ENCODE measurements at regions not wholly inside any gene's neighbourhood (a gene's known extent, or its start where the extent isn't known, plus 50 kb on each side); places are given as distances from the start of the nearest gene placed in this dataset.

DNA sequence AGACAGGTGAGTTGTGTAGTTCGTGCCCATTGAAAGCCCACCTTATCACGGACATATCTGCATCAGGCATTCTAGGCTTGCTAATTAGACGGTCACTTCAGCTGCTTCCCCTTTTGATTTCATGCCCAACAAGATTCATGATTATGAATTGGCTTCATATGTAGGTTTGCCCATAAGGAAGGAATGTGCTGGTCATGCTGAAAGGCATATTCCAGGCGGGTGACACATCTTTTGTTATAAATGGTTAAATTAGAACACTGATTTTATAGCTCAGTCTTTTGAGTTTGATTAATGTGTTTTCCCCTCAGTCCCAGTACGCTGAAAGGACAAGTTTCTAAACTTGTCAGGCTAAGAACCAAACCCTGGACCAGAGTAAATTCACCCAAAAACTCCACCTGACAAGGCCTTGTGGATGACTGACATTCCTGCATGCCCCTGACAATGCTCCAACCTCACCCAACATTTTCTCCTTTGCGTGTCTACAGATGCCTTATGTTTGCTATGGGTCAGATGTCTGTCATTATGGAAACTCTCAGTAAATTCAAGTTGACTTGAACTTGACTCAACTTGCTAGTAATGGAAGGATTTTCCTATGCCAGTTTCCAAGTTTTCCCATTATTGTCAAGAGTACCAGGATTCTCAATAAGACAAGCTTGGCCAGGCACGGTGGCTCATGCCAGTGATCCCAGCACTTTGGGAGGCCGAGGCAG is 421.9 kb downstream of the PMP22 start:
- Mint-ChIP-seq H3K27me3 (peaks cover 10% of the 10 kb centered on the region), H3K36me3 (ENCODE audit: low read depth) (no peaks in the 10 kb centered on the region), H3K4me3 (no peak overlapping the region), H3K27ac (no peak overlapping the region), H3K9me3 (peaks cover 3% of the 10 kb centered on the region), H3K4me1 (no peaks in the 10 kb centered on the region)
- ATAC-seq (no peak), DNase-seq (no peak)

DNA sequence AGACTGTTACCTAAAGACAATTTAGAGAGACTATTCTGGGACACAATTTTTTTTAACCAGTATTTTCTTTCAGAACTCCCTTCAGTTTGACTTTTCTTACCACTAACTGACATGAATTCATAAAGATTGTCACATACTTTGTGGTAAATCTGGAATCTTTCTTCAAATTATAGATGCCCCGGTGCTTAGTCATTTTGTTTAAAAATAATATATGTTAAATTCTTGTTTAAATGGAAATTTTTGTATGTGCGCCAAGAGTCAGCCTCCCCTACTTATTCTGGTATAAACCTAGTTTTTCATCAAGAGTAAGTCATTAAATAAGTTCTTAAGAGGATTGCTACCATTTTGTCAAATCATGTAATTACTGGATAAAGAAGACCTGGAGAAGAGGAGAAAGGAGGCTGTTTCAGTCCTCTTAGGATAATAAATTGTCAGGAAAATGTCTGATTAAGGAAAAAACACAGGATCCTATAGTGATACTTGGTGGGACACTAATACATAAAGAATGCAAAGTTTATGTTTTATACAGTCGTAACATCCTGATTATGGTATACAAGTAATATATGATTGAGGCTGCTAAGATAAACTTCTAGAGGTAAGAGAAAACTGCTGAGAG is 424.4 kb downstream of the PMP22 start:
- H3K27me3 Mint-ChIP-seq, result peaks cover 6% of the 10 kb centered on the region
- H3K9me3 Mint-ChIP-seq, result peaks cover 3% of the 10 kb centered on the region
- no peak overlapping the region for H3K4me3 Mint-ChIP-seq
- no peak for ATAC-seq
- no peak for DNase-seq
- no peaks in the 10 kb centered on the region for H3K36me3 Mint-ChIP-seq (ENCODE audit: low read depth)
- H3K27ac Mint-ChIP-seq, result no peak overlapping the region
- H3K4me1 Mint-ChIP-seq, result no peaks in the 10 kb centered on the region

DNA sequence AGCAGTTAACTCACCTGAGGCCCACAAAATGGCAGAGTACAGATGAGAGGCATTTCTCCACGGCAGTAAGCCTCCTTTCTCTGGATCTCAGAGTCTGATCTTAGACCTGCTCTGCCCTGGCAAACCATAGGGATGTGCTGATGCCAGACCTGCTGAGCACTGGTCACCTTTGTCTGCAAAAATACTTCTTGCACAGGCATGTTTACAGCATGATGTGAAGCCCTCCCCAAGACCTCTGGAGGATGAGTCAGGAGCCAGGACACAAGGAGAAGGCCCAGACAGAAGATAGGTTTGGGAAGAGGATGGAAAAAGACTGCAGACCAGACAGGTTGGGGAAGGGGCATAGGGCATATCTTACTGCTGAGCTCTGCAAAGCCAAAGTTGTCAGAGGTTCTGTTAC is 426.6 kb downstream of the PMP22 start:
- H3K4me3 Mint-ChIP-seq, result no peak overlapping the region
- no peaks in the 10 kb centered on the region for H3K36me3 Mint-ChIP-seq (ENCODE audit: low read depth)
- peaks cover 4% of the 10 kb centered on the region for H3K27me3 Mint-ChIP-seq
- H3K4me1 Mint-ChIP-seq, result no peaks in the 10 kb centered on the region
- DNase-seq, result no peak
- peaks cover 3% of the 10 kb centered on the region for H3K9me3 Mint-ChIP-seq
- ATAC-seq, result no peak
- H3K27ac Mint-ChIP-seq, result no peak overlapping the region

DNA sequence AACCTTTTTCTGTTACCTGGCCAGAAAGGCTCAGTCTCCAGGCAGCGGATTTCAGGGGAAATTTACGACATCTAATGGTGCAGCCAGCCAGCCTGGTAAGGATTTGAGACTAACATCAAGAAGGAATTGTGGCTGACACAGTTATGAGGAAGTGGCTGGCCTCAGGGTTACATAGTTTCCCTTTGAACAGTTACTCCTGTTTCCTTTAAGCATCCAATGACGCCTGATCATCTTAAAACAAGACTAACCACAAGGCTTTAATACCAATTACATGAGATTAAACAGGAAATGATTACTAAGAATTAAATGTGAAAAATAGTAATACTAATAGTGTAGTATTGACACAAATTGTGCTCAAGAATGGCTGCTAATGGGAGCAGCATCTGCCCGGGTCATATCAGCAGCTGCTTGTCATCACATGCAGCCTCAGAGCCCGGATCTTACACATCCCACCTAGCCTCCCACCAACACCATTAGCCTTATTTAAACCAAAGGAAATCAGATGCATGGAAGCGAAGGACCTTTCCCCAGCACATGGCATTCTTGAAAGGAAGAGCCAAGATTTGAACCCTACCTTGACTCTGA is 431.8 kb downstream of the PMP22 start:
- H3K4me3 Mint-ChIP-seq, result no peak overlapping the region
- H3K9me3 Mint-ChIP-seq, result no peaks in the 10 kb centered on the region
- peaks cover 3% of the 10 kb centered on the region for H3K4me1 Mint-ChIP-seq
- H3K27me3 Mint-ChIP-seq, result peaks cover 4% of the 10 kb centered on the region
- DNase-seq (no peak), ATAC-seq (no peak)
- H3K27ac Mint-ChIP-seq, result no peak overlapping the region
- no peaks in the 10 kb centered on the region for H3K36me3 Mint-ChIP-seq (ENCODE audit: low read depth)

DNA sequence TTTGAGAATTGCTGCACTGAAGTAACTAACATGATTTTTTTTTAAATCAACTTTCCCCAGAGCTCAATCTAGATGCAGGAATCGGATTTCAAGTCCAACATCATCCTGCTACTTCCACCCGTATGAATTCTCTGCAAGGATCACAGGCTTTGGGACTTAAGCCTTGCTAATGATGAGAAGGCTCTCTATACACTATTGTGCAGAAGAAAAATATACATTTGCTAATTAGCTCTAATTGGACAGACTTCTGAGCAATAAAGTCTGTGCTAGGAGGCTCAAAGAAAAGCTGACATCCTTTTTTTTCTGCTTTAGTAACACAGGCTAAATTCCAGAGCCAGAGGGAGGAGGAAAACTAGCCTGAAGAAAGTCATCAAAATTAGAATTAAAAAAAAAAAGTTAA is 433.6 kb downstream of the PMP22 start:
- Mint-ChIP-seq H3K27me3 (peaks cover 4% of the 10 kb centered on the region), H3K36me3 (ENCODE audit: low read depth) (no peaks in the 10 kb centered on the region), H3K4me1 (peaks cover 3% of the 10 kb centered on the region), H3K27ac (no peak overlapping the region), H3K9me3 (no peaks in the 10 kb centered on the region), H3K4me3 (no peak overlapping the region)
- DNase-seq (no peak), ATAC-seq (no peak)

DNA sequence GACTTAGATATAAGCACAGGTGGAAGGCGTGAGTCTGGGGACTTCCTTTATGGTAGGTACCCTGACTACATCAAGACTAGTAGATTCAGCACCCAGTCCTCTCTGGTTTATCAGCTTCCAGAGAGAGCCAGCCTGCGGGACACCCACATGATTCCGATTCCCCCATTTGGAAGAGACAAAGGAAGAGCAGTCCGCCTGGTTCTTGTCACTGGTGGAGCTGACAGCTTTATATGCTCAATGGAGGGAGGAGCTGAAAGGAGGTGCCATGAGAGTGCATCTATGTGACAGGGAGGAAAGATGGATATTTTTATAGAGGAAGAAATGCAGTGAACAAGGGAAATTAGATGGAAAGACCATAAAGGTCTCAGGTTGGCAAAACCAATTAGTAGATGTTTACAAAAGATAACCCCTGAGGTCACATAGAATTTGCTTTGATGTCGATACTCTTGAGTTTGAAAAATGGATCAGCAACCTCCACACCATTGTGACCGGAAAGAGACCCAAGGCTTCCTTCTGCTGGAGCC is 437.7 kb downstream of the PMP22 start:
- Mint-ChIP-seq H3K27ac (no peak overlapping the region), H3K27me3 (peaks cover 4% of the 10 kb centered on the region), H3K4me3 (no peak overlapping the region), H3K4me1 (no peaks in the 10 kb centered on the region), H3K9me3 (peaks cover 20% of the 10 kb centered on the region), H3K36me3 (ENCODE audit: low read depth) (no peaks in the 10 kb centered on the region)
- ATAC-seq (no peak), DNase-seq (no peak)

DNA sequence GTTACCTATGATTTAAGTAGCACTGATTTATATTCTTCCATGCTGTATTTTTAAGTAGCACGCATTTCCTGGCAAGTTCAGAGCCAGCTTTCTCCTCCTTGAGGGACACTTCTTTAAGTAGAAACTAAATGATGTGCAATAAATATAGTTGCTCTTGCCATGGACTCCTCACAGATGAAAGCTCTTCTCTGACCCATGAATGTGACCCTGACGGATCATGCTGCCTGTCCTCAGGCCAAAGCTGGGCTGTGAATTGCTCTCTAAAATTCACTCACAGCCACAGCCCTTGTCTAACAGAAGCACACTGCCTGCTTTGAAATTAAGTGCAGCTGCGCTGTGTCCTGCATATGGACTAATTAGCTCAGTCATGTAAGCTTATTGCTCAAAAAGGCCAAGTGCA is 438.8 kb downstream of the PMP22 start:
- H3K4me1 Mint-ChIP-seq, result no peaks in the 10 kb centered on the region
- H3K4me3 Mint-ChIP-seq, result no peak overlapping the region
- H3K9me3 Mint-ChIP-seq, result peaks cover 20% of the 10 kb centered on the region
- no peaks in the 10 kb centered on the region for H3K36me3 Mint-ChIP-seq (ENCODE audit: low read depth)
- peaks cover 3% of the 10 kb centered on the region for H3K27me3 Mint-ChIP-seq
- ATAC-seq (no peak), DNase-seq (no peak)
- no peak overlapping the region for H3K27ac Mint-ChIP-seq

DNA sequence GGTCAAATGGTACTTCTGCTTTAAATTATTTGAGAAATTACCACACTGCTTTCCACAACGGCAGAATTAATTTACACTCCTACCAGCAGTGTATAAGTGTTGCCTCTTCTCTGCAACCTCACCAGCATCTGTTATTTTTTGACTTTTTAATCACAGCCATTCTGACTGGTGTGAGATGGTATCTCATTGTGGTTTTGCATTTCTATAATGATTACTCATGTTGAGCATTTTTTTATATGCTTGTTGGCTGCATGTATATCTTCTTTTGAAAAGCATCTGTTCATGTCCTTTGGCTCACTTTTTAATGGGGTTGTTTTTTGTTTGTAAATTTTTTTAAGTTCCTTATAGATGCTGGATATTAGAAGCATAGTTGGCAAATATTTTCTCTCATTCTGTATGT is 446.7 kb downstream of the PMP22 start:
- Mint-ChIP-seq H3K9me3 (peaks cover 1% of the 10 kb centered on the region), H3K4me3 (no peak overlapping the region), H3K36me3 (ENCODE audit: low read depth) (no peaks in the 10 kb centered on the region), H3K27ac (no peak overlapping the region), H3K27me3 (peaks cover 4% of the 10 kb centered on the region), H3K4me1 (peaks cover 3% of the 10 kb centered on the region)
- ATAC-seq (no peak), DNase-seq (no peak)

DNA sequence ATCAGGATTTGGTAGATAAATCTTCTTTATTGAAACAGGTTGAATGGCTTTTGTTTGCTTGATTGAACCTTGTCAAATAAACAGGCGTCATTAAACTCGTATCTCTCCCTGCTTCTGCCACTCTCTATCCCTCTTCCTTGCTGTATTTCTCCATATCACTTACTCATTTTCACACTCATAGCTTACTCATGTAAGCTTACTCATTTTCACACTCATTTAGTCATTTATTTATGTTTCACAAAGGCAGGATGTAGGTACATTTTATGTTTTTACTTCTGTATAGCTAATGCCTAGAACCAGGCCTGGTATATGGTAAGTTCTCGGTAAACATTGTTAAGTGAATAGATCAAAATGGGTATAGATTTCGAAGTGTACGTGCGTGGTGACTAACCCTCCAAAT is 450.0 kb downstream of the PMP22 start:
- peak; percentile 40 for ATAC-seq

DNA sequence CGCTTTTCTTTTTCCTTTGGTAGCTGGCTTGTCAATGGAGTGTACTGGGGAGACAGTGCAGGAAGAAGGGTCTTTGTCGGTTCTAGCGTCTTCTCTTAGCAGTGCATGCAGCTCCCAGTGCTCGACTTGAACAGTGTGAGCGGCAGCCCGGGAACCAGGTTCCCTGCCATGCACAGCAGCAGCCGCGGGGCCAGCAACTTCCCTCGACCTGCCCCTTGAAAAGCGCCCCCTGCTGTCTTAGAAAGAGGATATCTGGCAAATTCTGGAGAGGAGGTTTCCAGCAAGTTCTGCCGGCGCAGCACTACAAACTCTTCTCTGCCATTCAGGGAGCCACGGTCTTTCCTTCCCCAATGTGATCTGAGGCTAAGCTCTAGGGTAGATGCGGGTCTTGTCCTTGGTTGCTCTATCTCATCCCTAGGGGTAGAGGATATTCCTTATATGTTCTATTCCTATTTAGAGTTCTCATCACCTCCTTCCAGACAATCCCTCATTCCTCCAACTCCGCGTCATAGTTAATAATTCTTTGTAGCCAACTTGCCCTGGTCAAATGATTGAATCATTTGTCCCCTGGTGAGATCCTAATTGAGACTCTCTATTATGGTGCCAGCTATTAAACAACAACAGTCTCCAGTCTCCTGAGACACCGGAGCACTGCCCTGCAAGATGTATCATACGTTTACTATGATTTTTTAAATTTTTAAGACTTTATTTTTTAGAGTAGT is 451.3 kb downstream of the PMP22 start:
- Mint-ChIP-seq H3K4me1 (peaks cover 3% of the 10 kb centered on the region), H3K27ac (no peak overlapping the region), H3K27me3 (peaks cover 2% of the 10 kb centered on the region), H3K4me3 (no peak overlapping the region), H3K9me3 (no peaks in the 10 kb centered on the region), H3K36me3 (ENCODE audit: low read depth) (no peaks in the 10 kb centered on the region)
- ATAC-seq (no peak), DNase-seq (peak; percentile 10)

More for the DNA sequence above, 450.0 kb downstream of the PMP22 start:
- H3K27ac Mint-ChIP-seq, result no peak overlapping the region
- H3K9me3 Mint-ChIP-seq, result no peaks in the 10 kb centered on the region
- H3K27me3 Mint-ChIP-seq, result peaks cover 2% of the 10 kb centered on the region
- H3K36me3 Mint-ChIP-seq (ENCODE audit: low read depth), result no peaks in the 10 kb centered on the region
- peaks cover 3% of the 10 kb centered on the region for H3K4me1 Mint-ChIP-seq
- H3K4me3 Mint-ChIP-seq, result no peak overlapping the region
- no peak for DNase-seq

DNA sequence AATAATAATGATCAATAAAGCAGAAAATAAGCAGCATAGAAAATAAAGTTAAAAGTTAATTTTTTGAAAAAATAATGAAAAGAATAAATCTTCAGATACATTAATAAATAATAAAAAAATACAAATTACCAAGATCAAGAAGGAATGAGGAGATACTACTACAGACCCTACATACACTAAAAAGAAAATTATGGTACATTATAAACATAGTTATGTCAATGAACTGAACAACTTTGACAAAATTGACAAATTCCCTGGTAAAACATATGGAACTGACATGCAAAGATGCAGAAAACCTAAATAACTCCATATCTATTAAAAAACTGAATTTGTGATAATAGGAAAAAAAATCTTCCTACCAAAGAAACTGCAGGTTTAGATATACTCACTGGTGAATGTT is 456.7 kb downstream of the PMP22 start:
- H3K4me1 Mint-ChIP-seq, result no peaks in the 10 kb centered on the region
- H3K27me3 Mint-ChIP-seq, result no peaks in the 10 kb centered on the region
- no peak overlapping the region for H3K4me3 Mint-ChIP-seq
- DNase-seq (no peak), ATAC-seq (no peak)
- peaks cover 4% of the 10 kb centered on the region for H3K9me3 Mint-ChIP-seq
- no peak overlapping the region for H3K27ac Mint-ChIP-seq
- H3K36me3 Mint-ChIP-seq (ENCODE audit: low read depth), result no peaks in the 10 kb centered on the region

DNA sequence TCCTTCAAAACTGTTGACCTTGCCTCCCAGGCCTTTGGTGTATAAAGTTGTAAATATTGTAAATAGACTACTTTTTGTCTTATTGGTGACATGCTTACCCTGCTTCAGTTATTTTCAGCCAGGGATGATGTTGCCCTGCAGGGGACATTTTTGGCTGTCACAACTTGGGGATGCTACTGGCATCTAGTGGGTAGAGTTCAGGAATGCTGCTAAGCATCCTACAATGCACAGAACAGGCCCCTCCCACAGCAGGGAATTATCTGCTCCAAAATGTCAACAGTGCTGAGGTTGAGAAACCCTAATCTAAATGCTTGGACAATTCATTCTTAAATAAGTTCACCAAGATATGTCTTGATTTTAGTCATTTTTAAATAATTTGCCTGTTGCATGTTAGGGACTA is 459.8 kb downstream of the PMP22 start:
- H3K4me1 Mint-ChIP-seq, result no peaks in the 10 kb centered on the region
- H3K9me3 Mint-ChIP-seq, result peaks cover 4% of the 10 kb centered on the region
- no peak for DNase-seq
- no peaks in the 10 kb centered on the region for H3K27me3 Mint-ChIP-seq
- no peak overlapping the region for H3K27ac Mint-ChIP-seq
- ATAC-seq, result no peak
- H3K4me3 Mint-ChIP-seq, result no peak overlapping the region
- H3K36me3 Mint-ChIP-seq (ENCODE audit: low read depth), result no peaks in the 10 kb centered on the region

DNA sequence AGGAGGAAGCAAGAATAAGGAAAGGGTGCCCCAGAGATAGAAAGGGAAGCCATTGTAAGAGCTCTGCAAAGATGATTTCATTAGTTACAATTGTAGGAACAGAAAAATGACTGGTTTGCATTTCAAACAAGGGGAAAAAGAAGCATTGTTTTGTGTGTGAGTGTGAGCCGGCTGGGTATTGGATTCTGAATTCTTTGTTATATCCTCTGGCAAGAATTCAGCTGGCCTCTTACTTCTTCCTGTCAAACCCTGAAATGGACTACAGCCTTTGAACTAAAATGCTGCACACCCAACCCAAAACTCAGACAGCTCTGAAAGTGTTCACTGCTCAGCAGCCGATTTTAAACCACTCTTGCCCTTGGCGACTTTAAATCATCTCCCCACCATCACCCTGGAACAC is 461.3 kb downstream of the PMP22 start:
- Mint-ChIP-seq H3K9me3 (peaks cover 4% of the 10 kb centered on the region), H3K27me3 (no peaks in the 10 kb centered on the region), H3K27ac (no peak overlapping the region), H3K36me3 (ENCODE audit: low read depth) (no peaks in the 10 kb centered on the region), H3K4me1 (no peaks in the 10 kb centered on the region), H3K4me3 (no peak overlapping the region)
- ATAC-seq, result no peak
- DNase-seq, result no peak

DNA sequence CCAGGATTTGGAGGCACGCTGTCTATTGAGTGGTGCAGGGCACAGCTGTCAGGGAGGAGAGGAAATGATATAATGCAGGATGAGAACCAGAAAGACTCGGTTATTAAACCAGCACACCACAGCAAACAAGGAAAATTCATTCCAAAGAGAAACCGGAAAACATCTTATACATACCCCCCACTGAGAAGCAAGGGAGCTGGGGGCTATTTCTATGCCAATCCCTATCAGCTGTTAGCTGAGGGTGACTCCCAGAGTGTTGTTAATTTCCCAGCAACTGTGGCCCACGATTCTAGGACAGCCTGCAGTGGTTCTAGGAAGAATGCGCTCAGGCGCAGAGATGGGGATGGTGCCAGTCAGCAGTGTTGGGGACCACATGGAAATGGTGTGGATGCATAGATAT is 467.3 kb downstream of the PMP22 start:
- no peak for DNase-seq

DNA sequence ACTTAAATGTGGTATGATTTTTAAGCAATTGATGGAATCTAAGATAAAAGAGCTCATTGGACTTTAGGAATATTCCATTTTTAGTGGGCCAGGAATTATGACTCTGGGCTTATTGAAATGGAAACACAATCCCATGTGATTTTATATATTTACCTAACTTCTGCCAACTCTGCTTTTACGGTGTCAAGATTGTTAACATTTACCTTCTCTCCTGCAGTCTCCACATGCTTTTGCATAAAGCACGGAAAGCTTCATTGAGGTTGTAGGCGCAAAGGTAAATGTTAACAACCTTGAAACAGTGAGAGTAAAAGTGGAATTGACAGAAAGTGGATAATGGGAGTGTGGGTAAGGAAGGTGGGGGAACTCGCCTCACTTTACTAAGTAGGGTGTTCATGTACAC is 468.1 kb downstream of the PMP22 start:
- H3K27me3 Mint-ChIP-seq, result peaks cover 15% of the 10 kb centered on the region
- DNase-seq (no peak), ATAC-seq (no peak)
- H3K27ac Mint-ChIP-seq, result no peak overlapping the region
- no peak overlapping the region for H3K4me3 Mint-ChIP-seq
- no peaks in the 10 kb centered on the region for H3K4me1 Mint-ChIP-seq
- no peaks in the 10 kb centered on the region for H3K9me3 Mint-ChIP-seq
- H3K36me3 Mint-ChIP-seq (ENCODE audit: low read depth), result no peaks in the 10 kb centered on the region

More for the DNA sequence above, 467.3 kb downstream of the PMP22 start:
- Mint-ChIP-seq H3K27ac (no peak overlapping the region), H3K4me3 (no peak overlapping the region), H3K9me3 (no peaks in the 10 kb centered on the region), H3K4me1 (no peaks in the 10 kb centered on the region), H3K27me3 (peaks cover 14% of the 10 kb centered on the region), H3K36me3 (ENCODE audit: low read depth) (no peaks in the 10 kb centered on the region)
- ATAC-seq, result no peak
